ENCODE measurements at regions not wholly inside any gene's neighbourhood (a gene's known extent, or its start where the extent isn't known, plus 50 kb on each side); places are given as distances from the start of the nearest gene placed in this dataset.

- no peak for DNase-seq (ENCODE audit: low read depth)
Measured at GRCh38 chr7:12124028-12124427, 87.1 kb upstream of the TMEM106B start.

- no peak for DNase-seq (ENCODE audit: low read depth)
Measured at GRCh38 chr7:12127455-12127854, 83.6 kb upstream of the TMEM106B start.

GRCh38 chr7:12130609-12131008 is 80.5 kb upstream of the TMEM106B start:
- DNase-seq (ENCODE audit: low read depth), result no peak

- no peak for DNase-seq (ENCODE audit: low read depth)
Measured at GRCh38 chr7:12131122-12131521, 80.0 kb upstream of the TMEM106B start.

- no peak for DNase-seq (ENCODE audit: low read depth)
Measured at GRCh38 chr7:12133865-12134264, 77.2 kb upstream of the TMEM106B start.

- no peak for DNase-seq (ENCODE audit: low read depth)
Measured at GRCh38 chr7:12136523-12136922, 74.6 kb upstream of the TMEM106B start.

GRCh38 chr7:12137283-12137682 is 73.8 kb upstream of the TMEM106B start:
- DNase-seq (ENCODE audit: low read depth), result no peak

- no peak for DNase-seq (ENCODE audit: low read depth)
Measured at GRCh38 chr7:12138421-12138820, 72.7 kb upstream of the TMEM106B start.

- peak; percentile 3 for DNase-seq (ENCODE audit: low read depth)
Measured at GRCh38 chr7:12139416-12139815, 71.7 kb upstream of the TMEM106B start.

GRCh38 chr7:12146813-12147212 is 64.3 kb upstream of the TMEM106B start:
- DNase-seq (ENCODE audit: low read depth), result no peak

- DNase-seq (ENCODE audit: low read depth), result no peak
Measured at GRCh38 chr7:12152196-12152918, 58.7 kb upstream of the TMEM106B start.

- no peak for DNase-seq (ENCODE audit: low read depth)
Measured at GRCh38 chr7:12154119-12154518, 57.0 kb upstream of the TMEM106B start.

- DNase-seq (ENCODE audit: low read depth), result no peak
Measured at GRCh38 chr7:12157517-12157916, 53.6 kb upstream of the TMEM106B start.

GRCh38 chr7:12158334-12159060 is 52.6 kb upstream of the TMEM106B start:
- no peak for DNase-seq (ENCODE audit: low read depth)

GRCh38 chr7:12161146-12161545 is 49.9 kb upstream of the TMEM106B start:
- DNase-seq (ENCODE audit: low read depth), result no peak
